Inflammatory macrophage treated with lipopolysaccharide for 4 hours (primary cell): ENCODE measurements at regions not wholly inside any gene's neighbourhood (a gene's known extent, or its start where the extent isn't known, plus 50 kb on each side); places are given as distances from the start of the nearest gene placed in this dataset.

Source experiments
- DNase-seq: peaks from one replicate; pipeline ENCODE4 v3.0.0-alpha.2; 2020

GRCh38 chr2:58971511-58972360 lies 730.6 kb upstream of the FANCL start:
- DNase-seq: no peak

- DNase-seq: no peak
These were observed 729.2 kb upstream of the FANCL start for GRCh38 chr2:58970365-58970764.

- DNase-seq: no peak
These were observed 727.8 kb upstream of the FANCL start for GRCh38 chr2:58968885-58969284.

- no peak for DNase-seq
These were observed 726.6 kb upstream of the FANCL start for GRCh38 chr2:58967736-58968135.

GRCh38 chr2:58965602-58966001 lies 724.5 kb upstream of the FANCL start:
- no peak for DNase-seq

DNA sequence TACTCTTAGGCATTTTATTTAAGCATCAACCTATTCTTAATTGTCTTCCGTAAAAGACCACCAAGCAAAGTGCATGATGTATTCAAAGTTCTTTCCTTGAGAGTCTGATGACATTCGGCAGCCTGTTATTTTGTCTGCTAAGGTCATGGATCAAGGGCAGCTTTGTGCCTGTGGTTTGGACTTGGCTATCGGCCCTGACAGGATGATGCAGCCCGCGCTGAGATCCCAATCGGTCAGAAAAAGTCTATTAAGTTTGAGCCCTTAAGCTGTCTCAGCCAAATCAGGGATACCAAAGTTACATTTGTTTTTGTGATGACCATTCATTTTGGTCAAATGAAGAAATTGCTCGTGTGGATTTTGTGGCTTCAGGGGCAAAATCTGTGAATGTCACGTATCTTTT lies 718.9 kb upstream of the FANCL start:
- DNase-seq: no peak

DNA sequence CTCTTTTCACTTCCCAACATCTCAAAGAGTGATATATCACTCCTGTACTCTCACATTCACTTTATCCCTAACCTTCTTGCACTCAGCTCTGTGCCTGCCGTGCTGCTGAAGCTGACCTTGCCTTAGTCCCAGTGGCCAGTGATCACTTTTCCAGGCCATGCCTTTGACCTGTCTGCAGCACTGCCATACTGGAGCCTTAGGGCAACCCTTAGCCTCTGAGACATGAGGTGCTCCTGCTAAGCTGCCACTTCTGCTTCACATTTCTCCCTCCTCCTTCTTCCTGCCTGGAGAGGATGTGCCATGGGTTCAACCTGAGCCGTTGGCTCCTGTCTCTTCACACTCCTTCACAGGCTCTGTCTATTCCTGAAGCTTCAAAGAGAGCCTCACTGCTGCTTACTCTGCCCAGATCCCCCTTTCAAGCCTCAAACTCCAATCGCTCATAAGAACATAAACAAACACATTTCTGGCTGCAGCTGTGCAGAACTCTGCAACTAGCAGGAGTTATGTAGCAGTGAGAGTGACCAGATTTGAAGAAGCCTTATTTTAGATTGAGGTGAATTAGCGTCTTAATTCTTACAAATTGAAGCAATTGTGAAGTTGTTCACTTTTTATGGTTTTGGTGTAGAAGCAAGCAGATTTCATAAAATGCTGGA lies 716.2 kb upstream of the FANCL start:
- DNase-seq: no peak

DNA sequence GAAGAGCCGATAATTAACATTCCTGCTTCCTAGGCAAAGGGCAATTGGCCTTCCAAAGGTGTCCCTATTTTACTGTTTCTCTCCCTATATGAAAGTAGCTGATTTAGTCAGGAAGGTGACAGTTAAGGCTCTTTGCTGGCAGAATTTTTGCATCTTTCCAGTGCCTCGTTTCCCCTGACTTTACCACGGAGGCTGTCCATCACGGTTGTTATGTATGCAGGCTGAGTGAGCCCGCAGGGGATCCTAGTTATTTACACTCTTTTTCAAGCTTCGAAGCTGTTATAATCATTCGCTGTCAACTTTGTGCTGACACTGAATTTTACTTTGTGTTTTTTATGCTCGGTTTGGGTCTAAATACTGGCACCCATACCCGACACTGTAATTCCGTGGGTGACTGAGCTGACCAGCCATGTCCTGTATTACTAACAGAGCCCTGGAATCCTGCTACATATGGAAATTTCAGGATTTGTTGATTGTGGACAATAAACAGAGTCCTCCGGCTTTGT lies 713.8 kb upstream of the FANCL start:
- DNase-seq: no peak

- no peak for DNase-seq
These were observed 710.6 kb upstream of the FANCL start for GRCh38 chr2:58951722-58952121.

- DNase-seq: no peak
These were observed 709.8 kb upstream of the FANCL start for GRCh38 chr2:58950795-58951462.

GRCh38 chr2:58939388-58939787 lies 698.3 kb upstream of the FANCL start:
- DNase-seq: no peak

DNA sequence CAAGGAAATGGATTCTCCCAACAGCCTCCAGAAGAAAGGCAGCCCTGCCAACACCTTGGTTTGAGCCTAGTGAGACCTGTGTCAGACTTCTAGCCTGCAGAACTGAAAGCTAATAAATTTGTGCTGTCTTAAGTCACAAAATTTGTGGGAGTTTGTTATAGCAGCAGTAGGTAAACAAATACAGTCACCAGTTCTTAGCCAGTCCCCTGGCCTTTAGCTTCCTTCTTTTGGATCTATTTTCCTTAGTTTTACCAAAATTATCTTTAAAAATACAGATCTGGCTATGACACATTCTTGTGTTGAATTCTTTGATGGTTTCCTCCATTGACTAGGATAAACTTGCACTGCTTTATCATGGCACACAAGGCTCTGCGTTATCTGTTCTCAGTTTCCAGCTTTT lies 697.9 kb upstream of the FANCL start:
- DNase-seq: no peak

DNA sequence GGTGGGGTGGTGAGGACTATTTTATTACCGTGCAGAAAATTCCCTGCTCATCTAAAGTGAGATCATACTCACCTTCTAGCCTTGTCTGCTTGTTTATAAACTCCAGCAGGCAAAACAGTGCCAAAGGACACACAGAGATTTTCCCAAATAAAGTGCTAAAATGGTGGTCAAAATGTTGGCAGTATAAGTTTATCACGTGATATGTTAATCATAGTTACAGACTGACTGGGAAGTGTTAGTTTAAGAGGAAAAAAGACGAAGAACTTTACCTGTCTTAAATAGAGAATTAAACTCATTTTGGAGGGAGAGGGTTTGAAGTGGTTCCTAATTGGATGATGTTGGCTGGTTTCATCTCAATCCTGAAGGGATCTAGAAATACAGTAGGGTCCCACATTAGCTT lies 691.7 kb upstream of the FANCL start:
- DNase-seq: no peak

DNA sequence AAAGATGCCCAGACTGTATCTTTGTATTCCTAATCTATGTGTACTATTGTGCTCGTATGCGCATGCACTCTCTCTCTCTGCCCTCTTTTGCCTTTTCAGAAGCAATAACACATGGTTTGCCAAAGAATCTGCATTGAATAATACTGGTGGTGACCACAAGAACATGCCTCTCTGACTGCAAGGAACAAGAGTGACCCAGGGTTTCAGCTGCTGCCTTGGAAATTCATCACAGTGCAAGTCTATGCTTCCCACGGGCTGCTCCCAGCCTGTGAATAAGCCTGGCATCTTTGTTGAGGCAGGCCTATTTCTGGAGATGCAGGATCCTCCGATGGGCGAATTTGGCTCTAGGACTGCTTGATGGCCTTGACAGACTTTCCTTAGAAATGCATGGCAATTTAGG lies 689.4 kb upstream of the FANCL start:
- DNase-seq: no peak

- DNase-seq: no peak
These were observed 687.8 kb upstream of the FANCL start for GRCh38 chr2:58928973-58929372.

GRCh38 chr2:58928391-58928790 lies 687.3 kb upstream of the FANCL start:
- DNase-seq: no peak

GRCh38 chr2:58926112-58926511 lies 685.0 kb upstream of the FANCL start:
- DNase-seq: no peak

DNA sequence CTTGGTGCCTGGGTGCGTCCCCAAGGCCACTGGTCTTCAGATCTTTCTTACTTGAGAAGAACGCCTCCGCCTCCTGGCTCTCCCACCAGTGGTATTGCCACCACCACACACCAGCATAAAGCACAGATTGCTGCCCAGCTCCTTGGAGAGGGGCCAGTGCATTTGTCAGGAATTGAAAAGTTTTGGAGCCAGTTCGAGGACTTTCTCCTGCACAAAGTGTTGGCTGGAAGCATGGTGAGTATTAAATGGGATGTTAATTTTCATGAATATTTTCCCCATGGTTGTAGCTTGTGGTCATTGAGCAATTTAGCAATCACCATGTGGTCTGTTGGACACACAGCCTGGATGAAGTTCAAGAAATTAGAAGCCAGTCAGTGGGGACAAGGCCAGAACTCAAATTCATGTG lies 684.6 kb upstream of the FANCL start:
- DNase-seq: no peak

- DNase-seq: no peak
These were observed 682.7 kb upstream of the FANCL start for GRCh38 chr2:58923869-58924268.

GRCh38 chr2:58922245-58922644 lies 681.1 kb upstream of the FANCL start:
- no peak for DNase-seq

DNA sequence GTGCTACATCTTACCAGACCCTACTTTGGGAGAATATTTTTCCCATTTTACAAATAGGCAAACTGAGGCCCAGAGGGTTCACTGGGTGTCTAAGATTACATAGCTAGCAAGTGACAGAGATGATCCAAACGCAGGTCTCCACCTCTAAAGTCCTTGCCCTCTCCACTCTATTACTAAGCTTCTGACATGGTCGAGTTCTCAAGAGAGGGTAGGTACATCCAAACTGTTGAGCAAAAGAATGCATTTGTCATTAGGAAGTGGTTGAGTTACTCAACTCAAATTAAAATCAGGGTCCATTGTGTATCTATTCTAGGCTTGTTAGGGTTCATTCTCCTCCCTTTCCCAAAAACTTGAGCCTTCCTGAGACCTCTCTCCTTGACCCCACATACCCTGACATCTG lies 680.6 kb upstream of the FANCL start:
- DNase-seq: no peak

DNA sequence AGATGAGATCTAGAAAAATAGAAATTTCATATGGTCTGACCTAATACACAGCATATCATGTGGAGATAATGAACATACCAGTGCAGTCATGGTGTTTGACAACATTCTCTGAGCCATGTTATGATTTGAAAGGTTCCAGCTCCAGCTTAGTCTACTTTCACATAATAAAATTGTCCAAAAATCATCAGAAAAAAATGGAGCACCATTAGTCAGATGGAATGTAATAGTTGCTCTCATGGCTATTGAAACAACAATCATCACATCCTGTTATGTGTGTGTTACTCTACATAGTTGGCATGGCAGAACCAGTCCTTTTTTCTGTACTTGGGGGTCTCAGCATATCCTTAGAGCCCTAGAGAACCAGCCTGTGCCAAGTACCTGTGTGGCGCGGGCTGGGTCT lies 678.9 kb upstream of the FANCL start:
- no peak for DNase-seq

DNA sequence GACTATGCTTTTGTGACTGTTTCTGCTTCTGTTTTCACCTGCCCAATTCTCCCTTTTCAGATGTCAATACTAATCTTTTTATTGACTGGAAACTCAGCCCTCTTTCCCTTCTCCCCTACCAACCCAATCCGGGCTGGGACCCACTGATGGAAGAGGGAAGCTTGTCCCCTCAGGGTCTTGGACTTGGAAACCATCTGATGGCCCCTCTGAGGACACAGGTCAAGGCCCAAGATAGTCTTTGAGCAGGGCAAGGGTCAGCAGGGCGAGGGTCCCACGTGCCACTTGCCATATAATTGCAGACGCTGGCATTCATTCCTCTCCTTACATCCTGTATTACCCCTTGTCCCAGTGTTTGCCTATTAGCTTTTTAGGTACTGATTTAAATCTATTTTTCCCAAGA lies 678.2 kb upstream of the FANCL start:
- DNase-seq: no peak

DNA sequence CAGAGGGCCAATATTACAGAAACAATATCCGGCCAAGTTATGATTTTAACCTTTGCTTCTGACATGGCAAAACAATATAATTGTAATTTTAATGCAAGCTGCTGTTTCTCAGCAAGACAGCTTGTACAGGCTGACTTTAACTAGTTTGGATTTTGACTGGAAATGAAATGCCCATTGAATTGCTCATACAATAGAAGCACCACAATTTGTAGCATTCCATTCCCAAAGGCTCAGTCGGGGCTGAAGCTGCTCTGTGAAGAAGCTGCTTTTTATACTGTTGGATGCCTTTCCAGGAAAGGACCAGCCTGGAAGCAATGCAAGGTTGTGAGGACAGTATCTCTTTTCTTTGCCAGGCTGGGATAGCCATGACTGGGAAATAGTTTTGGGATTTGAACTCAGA lies 677.0 kb upstream of the FANCL start:
- DNase-seq: no peak
